Hindlimb muscle (tissue), 1 donor: ENCODE measurements at regions not wholly inside any gene's neighbourhood (a gene's known extent, or its start where the extent isn't known, plus 50 kb on each side); places are given as distances from the start of the nearest gene placed in this dataset.
"Not testable (repeated sequence)": the region's sequence is repeated elsewhere in the genome, so short reads cannot be mapped to it uniquely, and the experiment has no call there.

ENCODE experiments used
- DNase-seq: peaks from one replicate; pipeline ENCODE4 v3.0.0-alpha.2; 2013

- DNase-seq, result no peak
These were observed 55.0 kb downstream of the FOXA2 start for GRCh38 chr20:22529150-22530019.

- DNase-seq, result no peak
These were observed 57.8 kb downstream of the FOXA2 start for GRCh38 chr20:22526512-22527012.

GRCh38 chr20:22525821-22526220 lies 58.6 kb downstream of the FOXA2 start:
- DNase-seq, result no peak

- DNase-seq, result no peak
These were observed 59.1 kb downstream of the FOXA2 start for GRCh38 chr20:22525069-22525820.

- DNase-seq, result no peak
These were observed 59.9 kb downstream of the FOXA2 start for GRCh38 chr20:22524393-22525015.

- DNase-seq, result no peak
These were observed 60.6 kb downstream of the FOXA2 start for GRCh38 chr20:22523499-22524392.

GRCh38 chr20:22523128-22523498 lies 61.3 kb downstream of the FOXA2 start:
- no peak for DNase-seq

GRCh38 chr20:22522701-22523100 lies 61.7 kb downstream of the FOXA2 start:
- no peak for DNase-seq

GRCh38 chr20:22521940-22522339 lies 62.4 kb downstream of the FOXA2 start:
- DNase-seq, result not testable (repeated sequence)

GRCh38 chr20:22520381-22520780 lies 64.0 kb downstream of the FOXA2 start:
- DNase-seq, result no peak

GRCh38 chr20:22515264-22515663 lies 69.1 kb downstream of the FOXA2 start:
- DNase-seq, result no peak

- no peak for DNase-seq
These were observed 70.8 kb downstream of the FOXA2 start for GRCh38 chr20:22513574-22513973.

- no peak for DNase-seq
These were observed 71.4 kb downstream of the FOXA2 start for GRCh38 chr20:22512911-22513489.

- DNase-seq, result peak; percentile 6
These were observed 72.1 kb downstream of the FOXA2 start for GRCh38 chr20:22511943-22512910.

GRCh38 chr20:22509843-22510147 lies 74.6 kb downstream of the FOXA2 start:
- DNase-seq, result no peak

- no peak for DNase-seq
These were observed 75.1 kb downstream of the FOXA2 start for GRCh38 chr20:22509090-22509842.

- no peak for DNase-seq
These were observed 75.9 kb downstream of the FOXA2 start for GRCh38 chr20:22508426-22508825.

GRCh38 chr20:22507240-22507961 lies 77.0 kb downstream of the FOXA2 start:
- DNase-seq, result no peak

GRCh38 chr20:22506827-22507226 lies 77.5 kb downstream of the FOXA2 start:
- no peak for DNase-seq
